ENCODE measurements at regions not wholly inside any gene's neighbourhood (a gene's known extent, or its start where the extent isn't known, plus 50 kb on each side); places are given as distances from the start of the nearest gene placed in this dataset.

- H3K9me3 ChIP-seq (replicated peaks; ENCODE audit: insufficient read depth, low read length), result no peaks in the 10 kb centered on the region
- no peak overlapping the region for H2AFZ ChIP-seq (ENCODE audit: low read length)
- H3K36me3 ChIP-seq (replicated peaks; ENCODE audit: insufficient read depth, low read length), result no peaks in the 10 kb centered on the region
- no peak for TF ChIP-seq EZH2phosphoT487 (IDR thresholded peaks at IDR 0.05; ENCODE audit: low read length)
- no peak for TF ChIP-seq CTCF (IDR thresholded peaks at IDR 0.05; ENCODE audit: low read length)
- no peak for TF ChIP-seq EZH2 (optimal IDR thresholded peaks at IDR 0.05; ENCODE audit: low read depth, low read length)
- H3K4me2 ChIP-seq (ENCODE audit: low read depth, low read length), result no peak overlapping the region
- no peaks in the 10 kb centered on the region for H4K20me1 ChIP-seq (ENCODE audit: insufficient read depth, low read length)
- no peak for DNase-seq
- no peaks in the 10 kb centered on the region for H3K4me1 ChIP-seq (ENCODE audit: low read length)
- H3K9ac ChIP-seq (ENCODE audit: low read length), result no peak overlapping the region
- no peaks in the 10 kb centered on the region for H3F3A ChIP-seq (ENCODE audit: insufficient read depth, low read length)
- H3K27ac ChIP-seq (ENCODE audit: low read length), result no peak overlapping the region
- H3K79me2 ChIP-seq (ENCODE audit: low read length), result no peaks in the 10 kb centered on the region
- no peaks in the 10 kb centered on the region for H3K9me2 ChIP-seq (replicated peaks; ENCODE audit: insufficient read depth, low read length)
- no peak overlapping the region for H3K4me3 ChIP-seq (ENCODE audit: low read length)
- no peaks in the 10 kb centered on the region for H3K27me3 ChIP-seq (replicated peaks; ENCODE audit: insufficient read depth, low read length)
Observed at GRCh38 chr10:35927341-35927740, 285.2 kb upstream of the FZD8 start.

GRCh38 chr10:35926846-35927245, 284.8 kb upstream of the FZD8 start:
- Histone ChIP-seq H2AFZ (ENCODE audit: low read length) (no peak overlapping the region), H3K79me2 (ENCODE audit: low read length) (no peaks in the 10 kb centered on the region), H3K9ac (ENCODE audit: low read length) (no peak overlapping the region), H4K20me1 (ENCODE audit: insufficient read depth, low read length) (no peaks in the 10 kb centered on the region), H3K27me3 (replicated peaks; ENCODE audit: insufficient read depth, low read length) (no peaks in the 10 kb centered on the region), H3K4me3 (ENCODE audit: low read length) (no peak overlapping the region), H3K9me2 (replicated peaks; ENCODE audit: insufficient read depth, low read length) (no peaks in the 10 kb centered on the region), H3K9me3 (replicated peaks; ENCODE audit: insufficient read depth, low read length) (no peaks in the 10 kb centered on the region), H3K27ac (ENCODE audit: low read length) (no peak overlapping the region), H3K4me2 (ENCODE audit: low read depth, low read length) (no peak overlapping the region), H3F3A (ENCODE audit: insufficient read depth, low read length) (no peaks in the 10 kb centered on the region), H3K36me3 (replicated peaks; ENCODE audit: insufficient read depth, low read length) (no peaks in the 10 kb centered on the region), H3K4me1 (ENCODE audit: low read length) (no peaks in the 10 kb centered on the region)
- DNase-seq, result no peak
- no peak for TF ChIP-seq CTCF (IDR thresholded peaks at IDR 0.05; ENCODE audit: low read length)
- TF ChIP-seq EZH2 (optimal IDR thresholded peaks at IDR 0.05; ENCODE audit: low read depth, low read length), result no peak

GRCh38 chr10:35925493-35925892, 283.4 kb upstream of the FZD8 start:
- Histone ChIP-seq H3K4me1 (ENCODE audit: low read length) (no peaks in the 10 kb centered on the region), H4K20me1 (ENCODE audit: insufficient read depth, low read length) (no peaks in the 10 kb centered on the region), H3K36me3 (replicated peaks; ENCODE audit: insufficient read depth, low read length) (no peaks in the 10 kb centered on the region), H3K9me2 (replicated peaks; ENCODE audit: insufficient read depth, low read length) (no peaks in the 10 kb centered on the region), H3F3A (ENCODE audit: insufficient read depth, low read length) (no peaks in the 10 kb centered on the region), H3K9ac (ENCODE audit: low read length) (no peak overlapping the region), H3K27ac (ENCODE audit: low read length) (no peak overlapping the region), H3K9me3 (replicated peaks; ENCODE audit: insufficient read depth, low read length) (no peaks in the 10 kb centered on the region), H3K4me3 (ENCODE audit: low read length) (no peak overlapping the region), H3K4me2 (ENCODE audit: low read depth, low read length) (no peak overlapping the region), H3K79me2 (ENCODE audit: low read length) (no peaks in the 10 kb centered on the region), H2AFZ (ENCODE audit: low read length) (no peak overlapping the region), H3K27me3 (replicated peaks; ENCODE audit: insufficient read depth, low read length) (no peaks in the 10 kb centered on the region)
- TF ChIP-seq CTCF (IDR thresholded peaks at IDR 0.05; ENCODE audit: low read length) (no peak), EZH2 (optimal IDR thresholded peaks at IDR 0.05; ENCODE audit: low read depth, low read length) (no peak), EZH2phosphoT487 (IDR thresholded peaks at IDR 0.05; ENCODE audit: low read length) (no peak)
- DNase-seq, result no peak

Data from MM.1S (cell line).